IMR-90 (cell line): ENCODE measurements at regions not wholly inside any gene's neighbourhood (a gene's known extent, or its start where the extent isn't known, plus 50 kb on each side); places are given as distances from the start of the nearest gene placed in this dataset.

Source experiments
- ATAC-seq: fragments of 200-7000 bp; cut with Tn5 transposase; 2 replicates; pipeline ENCODE4 v1.9.1; 2020; ENCODE audit warnings: low read depth, mild to moderate bottlenecking, moderate library complexity
- BruUV-seq: library from RNA; stranded (reverse); fragments of 400-500 nt; replicated peaks from 2 replicates; lab custom pipeline; 2021; lab: Mats Ljungman, UMichigan
- CTCF ChIA-PET: fragments of 300-600 bp; formaldehyde crosslinking; extraction: SDS; loops from one replicate; lab custom pipeline; 2021; ENCODE audit warnings: antibody characterized with exemption; lab: Yijun Ruan, JAX
- POLR2A ChIA-PET: fragments of 300-600 bp; sonication (Branson Sonifier 250); formaldehyde crosslinking; loops from one replicate; lab custom pipeline; 2022; ENCODE audit warnings: antibody characterized with exemption; ENCODE audit not compliant: unreplicated experiment; lab: Charles Lee
- DNase-seq: peaks from one replicate; pipeline ENCODE4 v3.0.0; 2013
- H2AFZ ChIP-seq: replicated peaks from 2 replicates; pipeline ENCODE3; 2013; ENCODE audit warnings: low read length, mild to moderate bottlenecking; ENCODE audit not compliant: poor library complexity
- H2AK5ac ChIP-seq: 2 replicates; pipeline ENCODE4 v1.6.1; 2013; ENCODE audit warnings: low read depth, low read length, inconsistent platforms
- H2AK9ac ChIP-seq: replicated peaks from 2 replicates; pipeline ENCODE3; 2013; ENCODE audit warnings: mild to moderate bottlenecking, low read depth, low read length, moderate library complexity; ENCODE audit not compliant: poor library complexity
- H2BK120ac ChIP-seq: 2 replicates; pipeline ENCODE4 v1.6.1; 2013; ENCODE audit warnings: low read depth, low read length, inconsistent platforms
- H2BK15ac ChIP-seq: 3 replicates; pipeline ENCODE4 v1.6.1; 2013; ENCODE audit warnings: low read depth, low read length, inconsistent platforms
- H2BK20ac ChIP-seq: 2 replicates; pipeline ENCODE4 v1.6.1; 2013; ENCODE audit warnings: low read depth, mild to moderate bottlenecking, inconsistent platforms, low read length, moderate library complexity
- H2BK5ac ChIP-seq: 2 replicates; pipeline ENCODE4 v1.6.1; 2013; ENCODE audit warnings: mild to moderate bottlenecking, low read depth, low read length, inconsistent platforms; ENCODE audit not compliant: poor library complexity, severe bottlenecking
- H3K14ac ChIP-seq: replicated peaks from 2 replicates; pipeline ENCODE4 v1.6.1; 2013; ENCODE audit warnings: low read depth, low read length, inconsistent platforms
- H3K18ac ChIP-seq: 2 replicates; pipeline ENCODE4 v1.6.1; 2013; ENCODE audit warnings: low read depth, low read length, control low read depth
- H3K23ac ChIP-seq: 2 replicates; pipeline ENCODE4 v1.6.1; 2013; ENCODE audit warnings: low read depth, low read length, inconsistent platforms
- H3K27ac ChIP-seq: 2 replicates; pipeline ENCODE4 v1.5.1; 2013; ENCODE audit warnings: mild to moderate bottlenecking, control low read depth, low read length; ENCODE audit not compliant: insufficient read depth
- H3K27me3 ChIP-seq: 2 replicates; pipeline ENCODE4 v1.6.1; 2013; ENCODE audit warnings: low read length; ENCODE audit not compliant: control insufficient read depth, insufficient read depth
- H3K36me3 ChIP-seq: 2 replicates; pipeline ENCODE4 v1.6.1; 2013; ENCODE audit warnings: low read length, mixed read lengths; ENCODE audit not compliant: control insufficient read depth, insufficient read depth
- H3K4ac ChIP-seq: 2 replicates; pipeline ENCODE4 v1.6.1; 2013; ENCODE audit warnings: low read depth, low read length, inconsistent platforms
- H3K4me1 ChIP-seq: 2 replicates; pipeline ENCODE4 v1.6.1; 2013; ENCODE audit warnings: low read length, mixed read lengths; ENCODE audit not compliant: control insufficient read depth, insufficient read depth
- H3K4me2 ChIP-seq: 2 replicates; pipeline ENCODE4 v1.6.1; 2013; ENCODE audit warnings: low read depth, mild to moderate bottlenecking, control low read depth, low read length, moderate library complexity
- H3K4me3 ChIP-seq: 2 replicates; pipeline ENCODE4 v1.5.1; 2013; ENCODE audit warnings: low read depth, mild to moderate bottlenecking, control low read depth, low read length, moderate library complexity; ENCODE audit not compliant: insufficient read depth
- H3K56ac ChIP-seq: 2 replicates; pipeline ENCODE4 v1.6.1; 2013; ENCODE audit warnings: low read length, inconsistent platforms; ENCODE audit not compliant: insufficient read depth; ENCODE audit errors: extremely low read depth
- H3K79me1 ChIP-seq, 2 experiments: 2 replicates each; pipeline ENCODE4 v1.6.1; 2013; ENCODE audit warnings: low read length in 2 of 2, inconsistent platforms in 1 of 2, low read depth in 1 of 2
- H3K9ac ChIP-seq: 2 replicates; pipeline ENCODE4 v1.6.1; 2013; ENCODE audit warnings: low read depth, low read length, control low read depth
- H3K9me1 ChIP-seq: 2 replicates; pipeline ENCODE4 v1.6.1; 2013; ENCODE audit warnings: low read length, inconsistent platforms; ENCODE audit not compliant: insufficient read depth
- H3K9me3 ChIP-seq: 2 replicates; pipeline ENCODE4 v1.6.1; 2013; ENCODE audit warnings: low read length; ENCODE audit not compliant: control insufficient read depth, insufficient read depth
- H4K20me1 ChIP-seq: 2 replicates; pipeline ENCODE4 v1.6.1; 2013; ENCODE audit warnings: low read length, inconsistent platforms; ENCODE audit not compliant: insufficient read depth
- H4K5ac ChIP-seq: 2 replicates; pipeline ENCODE4 v1.6.1; 2013; ENCODE audit warnings: mild to moderate bottlenecking, low read depth, low read length, control low read depth
- H4K8ac ChIP-seq, 2 experiments: 2 replicates each; pipeline ENCODE4 v1.6.1; 2013; ENCODE audit warnings: low read depth in 2 of 2, low read length in 2 of 2, control low read depth in 1 of 2, inconsistent platforms in 1 of 2
- H4K91ac ChIP-seq: 2 replicates; pipeline ENCODE4 v1.6.1; 2013; ENCODE audit warnings: low read depth, low read length, inconsistent platforms; ENCODE audit not compliant: insufficient read depth
- NFE2L2 ChIP-seq: fragments of 150-350 bp; IDR thresholded peaks from 2 replicates; pipeline ENCODE4 v1.6.1; 2016; ENCODE audit warnings: low read depth, mild to moderate bottlenecking, low read length
- RAD21 ChIP-seq: IDR thresholded peaks from 2 replicates; pipeline ENCODE4 v1.6.1; 2012; ENCODE audit warnings: low read length, improper control_type of control experiment
- RCOR1 ChIP-seq: IDR thresholded peaks from 2 replicates; pipeline ENCODE4 v1.6.1; 2012; ENCODE audit warnings: mild to moderate bottlenecking, low read length, improper control_type of control experiment; ENCODE audit not compliant: insufficient replicate concordance
- RFX5 ChIP-seq: IDR thresholded peaks from 2 replicates; pipeline ENCODE4 v1.8.0; 2012; ENCODE audit warnings: low read depth, mild to moderate bottlenecking, low read length, moderate library complexity
- WGBS, 2 experiments: methylation state at CpG; one replicate each; pipeline versions ENCODE4 v1.1.5 to v1.1.7; 2013; ENCODE audit warnings: missing lambda C conversion rate in 2 of 2; ENCODE audit not compliant: insufficient read length in 1 of 2; ENCODE audit errors: extremely low coverage in 2 of 2; 5-methylcytosine and 5-hydroxymethylcytosine counted together
- dilution Hi-C: fragments of 300-500 bp; cut with HindIII; formaldehyde crosslinking; loops from one replicate; pipeline ENCODE4 v1.14.3; 2018; ENCODE audit warnings: low sequenced_read_pairs; ENCODE audit not compliant: unreplicated experiment
- in situ Hi-C: fragments of 300-500 bp; cut with MboI; formaldehyde crosslinking; loops from 3 replicates; pipeline ENCODE4 v1.14.3; 2019; ENCODE audit warnings: low sequenced_read_pairs, inconsistent platforms, mixed read lengths
- intact Hi-C: fragments of 100-400 bp; cut with micrococcal nuclease; formaldehyde crosslinking; loops from 2 replicates; pipeline ENCODE4 v1.10.0; 2022

- no peaks in the 10 kb centered on the region for H4K20me1 ChIP-seq
- no peak overlapping the region for H3K14ac ChIP-seq
- H2BK5ac ChIP-seq: no peak overlapping the region
- no peaks in the 10 kb centered on the region for H3K9me3 ChIP-seq
- H3K36me3 ChIP-seq: no peaks in the 10 kb centered on the region
- H4K5ac ChIP-seq: no peak overlapping the region
- dilution Hi-C loops: no loop called here
- POLR2A ChIA-PET: interaction anchor here (0.6 kb wide), 1 partner anchor 84 kb away, joined by 4 read pairs; no protein-coding TSS in a partner anchor
- no peak overlapping the region for H3K4me3 ChIP-seq
- H2BK15ac ChIP-seq: no peak overlapping the region
- intact Hi-C loops: no loop called here
- CTCF ChIA-PET: interaction anchor here (1.0 kb wide), 1 partner anchor 8 kb away, joined by 4 read pairs; no protein-coding TSS in a partner anchor
- 32% methylated on average over 3 of the region's 10 CpGs; no CpG with 5 or more reads in 1 of the 2 experiments for WGBS, 2 experiments
- H2AK5ac ChIP-seq: no peak overlapping the region
- no peaks in the 10 kb centered on the region for H3K4me1 ChIP-seq
- no peaks in the 10 kb centered on the region for H3K9me1 ChIP-seq
- ATAC-seq (no peak), DNase-seq (no peak)
- no peak overlapping the region for H3K23ac ChIP-seq
- no peak overlapping the region for H2BK120ac ChIP-seq
- TF ChIP-seq NFE2L2: no peak
- no peak for TF ChIP-seq RCOR1
- no peak for TF ChIP-seq RAD21
- TF ChIP-seq RFX5: no peak
- no TSS peak for BruUV-seq
- in situ Hi-C loops: no loop called here
- H2BK20ac ChIP-seq: no peak overlapping the region
- H3K9ac ChIP-seq: no peak overlapping the region
- no peak overlapping the region for H3K27ac ChIP-seq
- no peak overlapping the region for H4K8ac ChIP-seq
- no peak overlapping the region for H3K18ac ChIP-seq
- no peak overlapping the region for H2AFZ ChIP-seq
- no peak overlapping the region for H3K4ac ChIP-seq
- no peak overlapping the region for H3K56ac ChIP-seq
- H2AK9ac ChIP-seq: no peak overlapping the region
- H3K4me2 ChIP-seq: no peak overlapping the region
- H4K91ac ChIP-seq: no peak overlapping the region
- no peaks in the 10 kb centered on the region for H3K79me1 ChIP-seq
- H3K27me3 ChIP-seq: peaks cover 6% of the 10 kb centered on the region
Measured at GRCh38 chr21:41564871-41565274, 56.9 kb upstream of the TMPRSS2 start.
